ENCODE measurements at regions not wholly inside any gene's neighbourhood (a gene's known extent, or its start where the extent isn't known, plus 50 kb on each side); places are given as distances from the start of the nearest gene placed in this dataset.
"Not testable (repeated sequence)": the region's sequence is repeated elsewhere in the genome, so short reads cannot be mapped to it uniquely, and the experiment has no call there.

GRCh38 chr21:27060190-27060589 is 93.3 kb upstream of the ADAMTS5 start:
- no peak for DNase-seq

DNA sequence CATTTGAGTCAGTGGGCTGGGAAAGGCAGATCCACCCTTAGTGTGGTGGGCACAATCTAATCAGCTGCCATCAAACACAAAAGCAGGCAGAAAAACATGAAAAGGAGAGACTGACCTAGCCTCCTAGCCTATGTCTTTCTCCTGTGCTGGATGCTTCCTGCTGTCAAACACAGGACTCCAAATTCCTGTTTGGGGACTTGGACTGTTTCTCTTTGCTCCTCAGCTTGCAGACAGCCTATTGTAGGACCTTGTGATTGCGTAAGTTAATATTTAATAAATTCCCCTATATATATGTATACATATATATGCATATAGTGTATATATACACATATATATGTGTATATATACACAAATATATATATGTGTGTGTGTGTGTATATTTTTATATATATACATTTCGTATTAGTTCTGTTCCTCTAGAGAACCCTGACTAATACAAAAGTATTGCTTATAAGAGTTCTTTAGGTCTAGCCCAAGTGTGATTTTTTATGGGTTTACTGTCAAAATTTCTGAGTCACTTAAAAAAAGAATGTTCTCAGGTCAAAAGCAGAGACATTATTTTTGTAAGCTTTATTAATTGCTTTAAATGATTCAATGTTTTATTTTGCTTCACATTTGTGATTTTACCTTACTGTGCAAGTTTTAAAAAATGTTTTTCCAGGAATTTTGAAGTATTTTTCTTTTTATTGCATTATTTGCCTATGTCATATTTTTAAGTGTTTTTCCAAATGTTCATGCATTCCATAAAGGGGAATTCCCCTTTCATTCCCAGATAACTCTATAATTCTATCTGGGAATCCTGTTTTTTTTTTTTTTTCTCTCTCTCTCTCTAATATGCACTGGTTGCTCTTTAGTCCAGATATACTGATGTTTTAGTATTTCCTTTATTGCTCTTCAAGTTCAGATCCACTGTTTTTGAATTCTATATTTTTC is 92.1 kb upstream of the ADAMTS5 start:
- DNase-seq = no peak

DNA sequence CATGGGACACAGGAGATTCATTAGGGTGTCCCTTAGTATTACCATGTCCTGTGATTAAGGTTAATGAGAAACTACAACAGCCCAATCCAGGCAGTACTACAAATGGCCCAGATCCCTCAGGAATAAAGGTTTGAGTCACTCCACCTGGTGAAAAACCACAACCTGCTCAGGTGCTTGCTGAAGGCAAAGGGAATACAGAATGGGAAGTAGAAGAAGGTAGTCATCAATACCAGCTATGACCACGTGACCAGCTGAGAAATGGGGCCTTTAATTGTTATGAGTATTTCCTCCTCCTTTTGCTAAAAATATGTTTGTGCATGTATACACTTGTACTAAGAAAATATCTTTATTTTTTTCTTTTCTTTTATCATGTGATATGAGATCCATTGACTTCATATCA is 91.1 kb upstream of the ADAMTS5 start:
- DNase-seq = no peak

- DNase-seq = no peak
Observed at GRCh38 chr21:27047658-27048314, 80.9 kb upstream of the ADAMTS5 start.

DNA sequence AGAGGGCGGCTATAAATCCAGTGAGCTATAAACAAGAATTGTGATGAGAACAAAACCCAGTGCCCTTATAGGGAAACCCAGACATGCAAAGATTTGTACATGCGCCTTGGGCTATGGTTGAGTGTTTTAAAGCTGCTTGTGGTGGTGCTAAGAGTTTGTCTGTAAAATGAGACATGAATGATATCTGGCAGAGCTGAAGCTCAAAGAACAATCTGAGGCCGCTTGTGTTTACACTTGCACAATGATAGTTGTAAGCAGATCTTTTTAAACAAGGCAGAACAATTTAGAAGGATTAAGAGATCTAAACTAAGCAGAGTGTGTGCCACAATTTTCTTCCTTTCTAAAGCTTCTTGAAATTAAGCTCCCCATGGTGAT is 80.4 kb upstream of the ADAMTS5 start:
- DNase-seq = no peak

GRCh38 chr21:27045281-27045985 is 78.5 kb upstream of the ADAMTS5 start:
- DNase-seq = no peak

DNA sequence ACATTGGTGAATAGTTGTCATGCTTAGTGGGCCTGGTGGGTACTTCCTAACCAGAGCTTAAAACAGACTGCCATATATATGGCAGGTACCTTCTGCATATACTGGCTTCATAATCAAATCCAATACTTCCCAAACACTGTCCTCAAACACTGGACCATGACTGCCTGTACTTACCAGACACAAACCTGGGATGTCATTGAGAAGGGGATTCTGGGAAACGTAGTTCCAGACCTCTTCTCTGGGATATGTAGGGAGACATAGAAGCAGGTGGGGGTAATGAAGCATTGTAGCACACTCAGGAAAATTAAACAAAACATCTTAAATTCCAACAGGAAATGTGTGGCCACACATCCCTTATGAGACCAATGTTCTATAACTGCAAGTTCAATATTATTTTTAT is 76.5 kb upstream of the ADAMTS5 start:
- no peak for DNase-seq

GRCh38 chr21:27040738-27041469 is 74.0 kb upstream of the ADAMTS5 start:
- DNase-seq = no peak

DNA sequence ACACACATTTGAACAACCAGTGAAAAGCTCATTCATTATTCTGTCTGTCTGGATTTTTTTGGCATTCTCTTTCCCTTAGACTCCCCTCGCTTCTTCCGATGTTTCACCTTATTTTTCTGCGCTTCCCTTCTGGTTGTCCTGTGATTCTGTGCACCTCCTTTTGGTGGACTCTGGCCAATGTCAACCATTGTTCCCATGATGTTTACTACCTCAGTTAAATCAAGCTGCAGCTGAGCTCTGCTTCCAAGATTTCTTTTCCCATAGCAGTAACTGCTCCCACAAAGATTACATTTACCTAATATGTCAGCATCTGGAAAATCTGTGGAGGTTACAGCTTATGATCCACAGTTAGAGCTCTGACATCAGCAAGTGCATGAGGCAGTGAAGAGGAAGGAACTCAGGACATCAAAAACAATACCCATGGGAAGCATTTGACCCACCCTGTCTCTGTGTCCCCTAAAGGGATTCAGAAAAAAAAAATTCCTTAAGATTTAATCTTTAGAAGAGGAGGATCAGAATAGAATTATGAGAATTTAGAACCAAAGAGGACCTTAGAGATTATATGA is 69.9 kb upstream of the ADAMTS5 start:
- no peak for DNase-seq

- DNase-seq = no peak
Observed at GRCh38 chr21:27035791-27036190, 68.9 kb upstream of the ADAMTS5 start.

- DNase-seq = no peak
Observed at GRCh38 chr21:27034796-27035195, 67.9 kb upstream of the ADAMTS5 start.

- no peak for DNase-seq
Observed at GRCh38 chr21:27033471-27033870, 66.6 kb upstream of the ADAMTS5 start.

DNA sequence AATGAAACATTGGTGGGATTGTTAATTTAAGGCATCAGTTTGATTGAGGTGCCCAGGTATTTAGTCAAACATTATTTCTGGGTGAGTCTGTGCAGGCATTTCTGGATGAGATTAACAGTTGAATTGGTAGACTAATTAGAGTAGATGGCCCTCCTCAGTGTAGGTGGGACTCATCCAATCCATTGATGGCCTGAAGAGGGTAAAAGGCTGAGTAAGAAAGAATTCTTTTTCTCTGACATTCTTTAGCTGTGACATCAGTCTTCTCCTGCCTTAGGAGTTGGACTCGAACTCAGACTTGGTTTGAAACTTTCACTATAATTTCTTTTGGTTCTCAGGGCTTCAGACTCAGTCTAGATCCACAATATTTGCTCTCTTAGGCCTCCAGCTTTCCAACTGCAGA is 59.6 kb upstream of the ADAMTS5 start:
- no peak for DNase-seq

- not testable (repeated sequence) for DNase-seq
Observed at GRCh38 chr21:27025708-27026107, 58.8 kb upstream of the ADAMTS5 start.

- no peak for DNase-seq
Observed at GRCh38 chr21:27024971-27025370, 58.1 kb upstream of the ADAMTS5 start.

DNA sequence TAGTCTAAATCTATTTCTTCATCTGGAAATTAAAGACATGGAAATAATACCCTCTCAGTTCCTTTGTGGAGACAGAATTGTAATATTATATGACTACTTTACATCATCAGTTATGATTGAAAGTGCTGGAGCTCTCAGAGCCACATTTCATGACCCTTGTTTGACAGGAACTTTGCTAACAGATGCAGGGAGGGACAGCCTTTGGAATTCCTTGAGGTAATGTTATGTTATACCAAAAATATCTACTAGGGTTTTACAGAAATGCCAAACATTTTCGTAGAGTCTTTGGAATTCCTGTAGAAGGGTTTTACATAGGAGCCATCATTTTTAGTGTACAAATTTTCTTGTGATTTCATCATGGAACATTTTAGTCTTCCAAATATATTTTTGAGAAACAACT is 57.4 kb upstream of the ADAMTS5 start:
- no peak for DNase-seq

GRCh38 chr21:27023186-27023585 is 56.3 kb upstream of the ADAMTS5 start:
- no peak for DNase-seq

- no peak for DNase-seq
Observed at GRCh38 chr21:27021801-27022200, 54.9 kb upstream of the ADAMTS5 start.

DNA sequence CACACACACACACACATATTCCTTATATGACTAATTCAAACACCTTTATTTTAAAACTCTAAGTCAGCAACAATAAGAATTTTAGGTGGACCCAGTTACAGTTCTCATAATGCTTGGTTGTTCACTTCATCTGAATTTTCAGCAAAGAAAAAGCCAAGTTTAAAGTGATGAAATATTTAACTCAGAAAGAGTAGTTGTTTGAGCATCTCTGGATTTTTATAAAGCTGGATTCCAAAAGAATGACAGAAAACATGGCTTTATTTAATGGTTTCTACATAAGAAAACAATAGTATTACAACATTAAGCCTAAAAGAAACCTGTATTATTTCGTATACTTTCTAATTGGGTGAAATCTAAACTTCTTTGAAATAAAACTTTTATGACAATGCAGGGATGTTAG is 54.2 kb upstream of the ADAMTS5 start:
- no peak for DNase-seq

DNA sequence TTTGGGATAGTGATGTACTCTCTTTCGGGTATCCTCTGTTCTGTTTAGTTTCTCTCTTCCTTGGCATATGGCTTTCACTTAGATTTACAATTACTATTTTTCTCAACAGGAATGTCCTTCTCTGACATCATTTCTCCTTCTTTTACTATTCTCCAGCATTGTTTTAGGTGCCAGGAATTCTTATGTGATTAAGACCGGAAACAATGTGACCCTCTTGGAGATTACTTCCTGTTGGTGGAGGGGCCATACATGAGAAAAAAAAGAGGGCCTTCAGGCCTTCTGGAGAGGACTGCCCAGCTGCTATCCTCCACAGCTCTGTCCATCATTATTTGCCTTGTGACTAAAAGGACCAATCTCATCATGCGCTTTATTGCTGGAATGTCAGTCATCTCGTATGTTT is 50.4 kb upstream of the ADAMTS5 start:
- no peak for DNase-seq
